AG04449 (cell line): ENCODE measurements at regions not wholly inside any gene's neighbourhood (a gene's known extent, or its start where the extent isn't known, plus 50 kb on each side); places are given as distances from the start of the nearest gene placed in this dataset.
"Not testable (repeated sequence)": the region's sequence is repeated elsewhere in the genome, so short reads cannot be mapped to it uniquely, and the experiment has no call there.

Experiments
- CTCF ChIA-PET: fragments of 350-600 bp; formaldehyde crosslinking; extraction: SDS; loops from one replicate; lab custom pipeline; 2021; ENCODE audit warnings: antibody characterized with exemption; lab: Yijun Ruan, JAX
- POLR2A ChIA-PET: fragments of 400-600, 350-600 bp; formaldehyde crosslinking; extraction: SDS; loops from one replicate; lab custom pipeline; 2020; ENCODE audit warnings: antibody characterized with exemption, inconsistent platforms; lab: Yijun Ruan, JAX
- DNase-seq: peaks from one replicate; pipeline ENCODE4 v3.0.0-alpha.2; 2010; ENCODE audit warnings: low read depth, low spot score
- H3K4me3 ChIP-seq: 2 replicates; pipeline ENCODE4 v1.5.1; 2011; ENCODE audit warnings: low read depth, mild to moderate bottlenecking, control low read depth, low read length
- TF ChIP-seq, protein P1 (sequence below): IDR thresholded peaks from one replicate; pipeline ENCODE4 v1.5.1; 2011; ENCODE audit warnings: mild to moderate bottlenecking, moderate library complexity, low read length, control low read depth, inconsistent platforms; ENCODE audit not compliant: insufficient read depth; ENCODE audit errors: missing control alignments

DNA sequence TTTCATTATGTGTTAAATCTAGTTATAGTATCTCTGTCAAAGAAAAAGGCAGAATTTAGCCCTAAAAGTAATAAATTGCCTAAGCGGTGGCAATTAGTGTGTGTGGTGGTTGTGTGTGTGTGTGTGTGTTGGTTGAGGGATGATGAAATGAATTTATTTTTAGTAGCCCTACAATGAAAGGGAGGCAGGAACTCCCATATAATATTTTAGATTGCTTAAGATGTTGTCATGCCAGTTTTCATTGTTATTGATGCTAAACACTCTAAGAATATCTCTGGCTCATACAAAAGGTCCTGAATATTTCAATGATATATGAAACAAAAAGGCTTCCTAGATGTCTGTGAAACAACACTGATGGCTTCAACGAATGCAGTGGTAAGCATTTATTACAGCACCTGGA is 140.6 kb upstream of the TBC1D5 start:
- ChIA-PET CTCF (no interaction called here), POLR2A (no interaction called here)
- DNase-seq: no peak
- H3K4me3 ChIP-seq: no peak overlapping the region
- TF ChIP-seq, protein P1, sequence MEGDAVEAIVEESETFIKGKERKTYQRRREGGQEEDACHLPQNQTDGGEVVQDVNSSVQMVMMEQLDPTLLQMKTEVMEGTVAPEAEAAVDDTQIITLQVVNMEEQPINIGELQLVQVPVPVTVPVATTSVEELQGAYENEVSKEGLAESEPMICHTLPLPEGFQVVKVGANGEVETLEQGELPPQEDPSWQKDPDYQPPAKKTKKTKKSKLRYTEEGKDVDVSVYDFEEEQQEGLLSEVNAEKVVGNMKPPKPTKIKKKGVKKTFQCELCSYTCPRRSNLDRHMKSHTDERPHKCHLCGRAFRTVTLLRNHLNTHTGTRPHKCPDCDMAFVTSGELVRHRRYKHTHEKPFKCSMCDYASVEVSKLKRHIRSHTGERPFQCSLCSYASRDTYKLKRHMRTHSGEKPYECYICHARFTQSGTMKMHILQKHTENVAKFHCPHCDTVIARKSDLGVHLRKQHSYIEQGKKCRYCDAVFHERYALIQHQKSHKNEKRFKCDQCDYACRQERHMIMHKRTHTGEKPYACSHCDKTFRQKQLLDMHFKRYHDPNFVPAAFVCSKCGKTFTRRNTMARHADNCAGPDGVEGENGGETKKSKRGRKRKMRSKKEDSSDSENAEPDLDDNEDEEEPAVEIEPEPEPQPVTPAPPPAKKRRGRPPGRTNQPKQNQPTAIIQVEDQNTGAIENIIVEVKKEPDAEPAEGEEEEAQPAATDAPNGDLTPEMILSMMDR: no peak

GRCh38 chr3:17877299-17877698 is 134.9 kb upstream of the TBC1D5 start:
- no peak overlapping the region for H3K4me3 ChIP-seq
- TF ChIP-seq, protein P1: no peak
- POLR2A ChIA-PET: no interaction called here
- DNase-seq: no peak
- CTCF ChIA-PET: no interaction called here

DNA sequence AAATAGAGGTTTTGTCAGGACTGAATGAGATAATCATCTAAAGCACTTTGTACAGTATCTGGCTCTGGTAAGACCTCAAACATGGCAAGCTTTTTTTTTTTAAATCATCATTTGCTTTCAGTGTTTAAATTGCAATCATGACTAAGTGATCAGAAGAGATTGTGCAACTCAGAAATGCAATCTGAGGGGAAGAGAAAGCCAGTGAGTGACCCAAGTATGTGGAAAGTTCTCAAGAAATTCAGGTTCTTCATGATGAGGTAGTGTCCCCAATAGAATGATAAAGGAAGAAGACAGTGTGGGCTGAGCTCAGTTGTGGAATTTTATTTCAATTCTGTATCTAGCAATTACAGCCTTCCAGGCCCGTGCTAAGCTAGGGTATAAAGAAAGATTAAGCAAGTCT is 132.2 kb upstream of the TBC1D5 start:
- DNase-seq: no peak
- ChIA-PET CTCF (no interaction called here), POLR2A (no interaction called here)
- no peak overlapping the region for H3K4me3 ChIP-seq
- TF ChIP-seq, protein P1: no peak

DNA sequence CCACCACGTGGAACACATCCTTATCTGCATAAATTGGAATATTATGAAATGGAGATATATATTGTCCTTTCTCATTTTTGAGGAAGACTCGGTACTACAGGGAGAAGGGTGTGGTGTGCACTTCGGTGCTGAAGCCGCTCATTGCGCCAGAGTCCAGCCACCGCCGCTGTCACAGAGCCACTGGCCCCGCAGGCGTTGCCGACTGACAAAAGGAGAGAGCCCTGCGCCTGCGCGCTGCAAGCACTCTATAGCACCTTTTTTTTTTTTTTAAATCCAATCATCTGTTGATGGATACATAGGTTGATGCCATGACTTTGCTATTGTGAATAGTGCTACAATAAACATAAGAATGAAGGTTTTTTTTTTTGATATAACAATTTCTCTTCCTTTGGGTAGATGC is 130.0 kb upstream of the TBC1D5 start:
- H3K4me3 ChIP-seq: no peak overlapping the region
- CTCF ChIA-PET: no interaction called here
- DNase-seq: no peak
- POLR2A ChIA-PET: no interaction called here
- TF ChIP-seq, protein P1: no peak

DNA sequence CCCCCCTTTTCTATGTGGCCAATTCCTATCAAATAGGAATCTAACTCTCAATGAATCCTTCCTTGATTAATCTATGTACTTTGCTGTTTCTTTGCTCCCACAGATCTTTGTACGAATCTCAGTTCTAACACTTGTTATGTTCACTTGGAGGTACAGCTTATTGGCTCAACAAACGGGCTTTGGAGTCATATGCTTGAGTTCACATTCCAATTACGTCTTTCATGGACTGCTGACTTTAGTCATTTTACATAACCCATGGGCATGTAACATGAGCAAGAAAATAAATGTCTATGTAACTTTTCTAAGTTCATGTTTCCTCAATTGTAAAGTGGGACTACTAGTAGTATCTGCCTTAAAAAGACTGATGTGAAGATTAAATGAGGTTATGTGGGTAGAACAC is 123.2 kb upstream of the TBC1D5 start:
- CTCF ChIA-PET: no interaction called here
- POLR2A ChIA-PET: no interaction called here

DNA sequence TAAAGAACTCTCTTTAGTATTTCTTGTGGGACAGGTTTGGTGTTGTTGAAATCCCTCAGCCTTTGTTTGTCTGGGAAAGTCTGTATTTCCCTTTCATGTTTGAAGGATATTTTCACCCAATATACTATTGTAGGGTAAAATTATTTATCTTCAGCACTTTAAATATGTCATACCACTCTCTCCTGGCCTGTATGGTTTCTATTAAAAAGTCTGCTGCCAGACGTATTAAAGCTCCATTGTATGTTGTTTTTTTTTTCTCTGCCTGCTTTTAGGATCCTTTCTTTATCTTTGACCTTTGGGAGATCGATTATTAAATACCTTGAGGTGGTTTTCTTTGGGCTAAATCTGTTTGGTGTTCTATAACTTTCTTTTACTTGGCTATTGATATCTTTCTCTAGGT is 119.0 kb upstream of the TBC1D5 start:
- ChIA-PET CTCF (no interaction called here), POLR2A (no interaction called here)
- DNase-seq: no peak
- TF ChIP-seq, protein P1: no peak
- H3K4me3 ChIP-seq: no peak overlapping the region

More for the DNA sequence above, 123.2 kb upstream of the TBC1D5 start:
- TF ChIP-seq, protein P1: no peak
- DNase-seq: no peak
- H3K4me3 ChIP-seq: no peak overlapping the region

DNA sequence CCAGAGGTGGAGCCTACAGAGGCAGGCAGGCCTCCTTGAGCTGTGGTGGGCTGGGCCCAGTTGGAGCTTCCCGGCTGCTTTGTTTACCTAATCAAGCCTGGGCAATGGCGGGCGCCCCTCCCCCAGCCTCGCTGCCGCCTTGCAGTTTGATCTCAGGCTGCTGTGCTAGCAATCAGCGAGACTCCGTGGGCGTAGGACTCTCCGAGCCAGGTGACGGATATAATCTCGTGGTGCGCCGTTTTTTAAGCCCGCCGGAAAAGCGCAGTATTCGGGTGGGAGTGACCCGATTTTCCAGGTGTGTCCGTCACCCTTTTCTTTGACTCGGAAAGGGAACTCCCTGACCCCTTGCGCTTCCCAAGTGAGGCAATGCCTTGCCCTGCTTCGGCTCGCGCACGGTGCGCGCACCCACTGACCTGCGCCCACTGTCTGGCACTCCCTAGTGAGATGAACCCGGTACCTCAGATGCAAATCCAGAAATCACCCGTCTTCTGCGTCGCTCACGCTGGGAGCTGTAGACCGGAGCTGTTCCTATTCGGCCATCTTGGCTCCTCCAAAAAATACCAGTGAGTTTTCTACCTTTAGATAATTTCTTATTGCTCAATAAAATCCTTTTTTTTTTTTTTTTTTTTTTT is 118.5 kb upstream of the TBC1D5 start:
- H3K4me3 ChIP-seq, DNase-seq, CTCF ChIA-PET, POLR2A ChIA-PET: not testable (repeated sequence)
